ENCODE measurements at regions not wholly inside any gene's neighbourhood (a gene's known extent, or its start where the extent isn't known, plus 50 kb on each side); places are given as distances from the start of the nearest gene placed in this dataset.

DNA sequence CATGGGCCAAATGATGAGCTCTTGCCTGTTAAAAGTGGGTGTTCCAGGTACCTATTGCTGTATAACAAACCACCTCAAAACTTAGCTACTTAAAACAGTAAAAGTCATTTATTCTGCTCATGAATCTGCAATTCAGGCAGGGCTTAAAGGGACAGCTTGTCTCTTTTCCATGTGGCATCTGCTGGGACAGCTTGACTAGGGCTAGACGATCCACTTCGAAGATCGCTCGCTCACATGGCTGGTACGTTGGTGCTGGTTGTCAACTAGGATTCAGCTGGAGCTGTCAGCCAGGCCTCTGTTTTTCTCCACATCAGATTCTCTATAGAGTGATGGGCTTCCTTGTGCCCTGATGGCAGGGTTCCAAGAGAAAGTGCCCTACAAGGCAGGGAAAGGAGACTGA, 581.3 kb downstream of the NTRK3 start:
- no peaks in the 10 kb centered on the region for H3K4me1 Mint-ChIP-seq
- Histone ChIP-seq H3K4me3 (ENCODE audit: low read length) (no peak overlapping the region), H3K4me1 (ENCODE audit: control insufficient read depth, insufficient read depth, low read length) (no peaks in the 10 kb centered on the region), H3K27me3 (ENCODE audit: control insufficient read depth, insufficient read depth, low read length) (no peaks in the 10 kb centered on the region), H3K9me3 (ENCODE audit: control insufficient read depth, insufficient read depth, low read length) (no peaks in the 10 kb centered on the region), H3K36me3 (ENCODE audit: control insufficient read depth, insufficient read depth, low read length) (no peaks in the 10 kb centered on the region), H3K27ac (ENCODE audit: low read length) (no peak overlapping the region)
- WGBS (ENCODE audit: insufficient coverage), result 95% methylated on average over 5 of the region's 5 CpGs
- TF ChIP-seq, protein P1, sequence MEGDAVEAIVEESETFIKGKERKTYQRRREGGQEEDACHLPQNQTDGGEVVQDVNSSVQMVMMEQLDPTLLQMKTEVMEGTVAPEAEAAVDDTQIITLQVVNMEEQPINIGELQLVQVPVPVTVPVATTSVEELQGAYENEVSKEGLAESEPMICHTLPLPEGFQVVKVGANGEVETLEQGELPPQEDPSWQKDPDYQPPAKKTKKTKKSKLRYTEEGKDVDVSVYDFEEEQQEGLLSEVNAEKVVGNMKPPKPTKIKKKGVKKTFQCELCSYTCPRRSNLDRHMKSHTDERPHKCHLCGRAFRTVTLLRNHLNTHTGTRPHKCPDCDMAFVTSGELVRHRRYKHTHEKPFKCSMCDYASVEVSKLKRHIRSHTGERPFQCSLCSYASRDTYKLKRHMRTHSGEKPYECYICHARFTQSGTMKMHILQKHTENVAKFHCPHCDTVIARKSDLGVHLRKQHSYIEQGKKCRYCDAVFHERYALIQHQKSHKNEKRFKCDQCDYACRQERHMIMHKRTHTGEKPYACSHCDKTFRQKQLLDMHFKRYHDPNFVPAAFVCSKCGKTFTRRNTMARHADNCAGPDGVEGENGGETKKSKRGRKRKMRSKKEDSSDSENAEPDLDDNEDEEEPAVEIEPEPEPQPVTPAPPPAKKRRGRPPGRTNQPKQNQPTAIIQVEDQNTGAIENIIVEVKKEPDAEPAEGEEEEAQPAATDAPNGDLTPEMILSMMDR (IDR thresholded peaks at IDR 0.05), result no peak
- intact Hi-C loops (cut with micrococcal nuclease), result no loop called here
- peaks cover 18 to 21% of the 10 kb centered on the region in 2 donors for H3K9me3 Mint-ChIP-seq
- H3K27me3 Mint-ChIP-seq (ENCODE audit: low read depth in 2 of 2), result no peaks in the 10 kb centered on the region
- no peak overlapping the region for H3K4me3 Mint-ChIP-seq
- H3K27ac Mint-ChIP-seq, result no peak overlapping the region
- no peaks in the 10 kb centered on the region for H3K36me3 Mint-ChIP-seq
- no peak for DNase-seq
- ATAC-seq, result no peak

- Histone ChIP-seq H3K27ac (ENCODE audit: low read length) (no peak overlapping the region), H3K4me1 (ENCODE audit: control insufficient read depth, insufficient read depth, low read length) (no peaks in the 10 kb centered on the region), H3K36me3 (ENCODE audit: control insufficient read depth, insufficient read depth, low read length) (no peaks in the 10 kb centered on the region), H3K4me3 (ENCODE audit: low read length) (no peak overlapping the region), H3K27me3 (ENCODE audit: control insufficient read depth, insufficient read depth, low read length) (no peaks in the 10 kb centered on the region), H3K9me3 (ENCODE audit: control insufficient read depth, insufficient read depth, low read length) (peaks cover 7% of the 10 kb centered on the region)
- TF ChIP-seq, protein P1 (IDR thresholded peaks at IDR 0.05), result no peak
- H3K4me1 Mint-ChIP-seq, result no peaks in the 10 kb centered on the region
- ATAC-seq, result no peak
- WGBS (ENCODE audit: insufficient coverage), result 72% methylated on average over 8 of the region's 8 CpGs
- H3K4me3 Mint-ChIP-seq, result no peak overlapping the region
- H3K27me3 Mint-ChIP-seq (ENCODE audit: low read depth in 2 of 2), result no peaks in the 10 kb centered on the region
- H3K9me3 Mint-ChIP-seq, result peaks cover 17 to 24% of the 10 kb centered on the region in 2 donors
- H3K27ac Mint-ChIP-seq, result no peak overlapping the region
- intact Hi-C loops (cut with micrococcal nuclease), result no loop called here
- DNase-seq, result no peak
- H3K36me3 Mint-ChIP-seq, result no peaks in the 10 kb centered on the region
Observed at GRCh38 chr15:87672309-87673288, 583.9 kb downstream of the NTRK3 start.

DNA sequence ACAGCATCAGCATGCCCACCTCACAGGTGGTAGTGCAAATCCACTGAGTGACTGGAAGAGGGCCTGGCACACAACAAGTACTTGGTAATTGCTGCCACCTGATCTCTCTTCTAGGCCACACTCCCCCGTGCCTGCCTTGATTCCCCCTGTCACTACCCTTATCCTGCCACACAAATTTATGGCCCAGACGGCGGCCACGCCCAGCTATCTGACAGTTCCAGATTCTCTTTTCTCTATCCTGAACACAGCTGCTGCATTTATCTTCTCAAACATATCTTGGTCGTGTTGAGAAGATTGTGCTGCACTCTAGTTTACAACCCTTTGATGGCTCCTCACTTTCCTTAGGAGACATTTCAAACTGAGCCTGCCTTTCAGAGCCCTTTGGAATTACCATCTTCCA, 585.2 kb downstream of the NTRK3 start:
- TF ChIP-seq, protein P1 (IDR thresholded peaks at IDR 0.05), result no peak
- WGBS (ENCODE audit: insufficient coverage), result 77% methylated on average over 5 of the region's 5 CpGs
- Histone ChIP-seq H3K27me3 (ENCODE audit: control insufficient read depth, insufficient read depth, low read length) (no peaks in the 10 kb centered on the region), H3K9me3 (ENCODE audit: control insufficient read depth, insufficient read depth, low read length) (peaks cover 7% of the 10 kb centered on the region), H3K36me3 (ENCODE audit: control insufficient read depth, insufficient read depth, low read length) (no peaks in the 10 kb centered on the region), H3K4me3 (ENCODE audit: low read length) (no peak overlapping the region), H3K4me1 (ENCODE audit: control insufficient read depth, insufficient read depth, low read length) (no peaks in the 10 kb centered on the region), H3K27ac (ENCODE audit: low read length) (no peak overlapping the region)
- Mint-ChIP-seq H3K9me3 (peaks cover 12 to 16% of the 10 kb centered on the region in 2 donors), H3K27ac (no peak overlapping the region), H3K4me3 (no peak overlapping the region), H3K36me3 (no peaks in the 10 kb centered on the region), H3K27me3 (ENCODE audit: low read depth in 2 of 2) (no peaks in the 10 kb centered on the region), H3K4me1 (no peaks in the 10 kb centered on the region)
- ATAC-seq (no peak), DNase-seq (no peak)
- intact Hi-C loops (cut with micrococcal nuclease), result no loop called here

Measured in natural killer cell (primary cell).